DOHH2 (cell line): ENCODE measurements at regions not wholly inside any gene's neighbourhood (a gene's known extent, or its start where the extent isn't known, plus 50 kb on each side); places are given as distances from the start of the nearest gene placed in this dataset.

Source experiments
- H3F3A ChIP-seq: fragments of 200-600 bp; sonication (generic), shearing (Covaris generic); 2 replicates; pipeline ENCODE4 v1.6.0; 2016; ENCODE audit warnings: antibody characterized with exemption, mild to moderate bottlenecking; ENCODE audit not compliant: control insufficient read depth, insufficient read depth
- H3K27ac ChIP-seq: fragments of 200-600 bp; sonication (generic); 2 replicates; pipeline ENCODE4 v1.5.1; 2014; ENCODE audit warnings: low read depth, mild to moderate bottlenecking, low read length, moderate library complexity
- H3K27me3 ChIP-seq: fragments of 200-600 bp; sonication (generic); 2 replicates; pipeline ENCODE4 v1.6.1; 2014; ENCODE audit warnings: mild to moderate bottlenecking, low read length, mixed read lengths; ENCODE audit not compliant: control insufficient read depth
- H3K36me3 ChIP-seq: fragments of 200-600 bp; sonication (generic); 2 replicates; pipeline ENCODE4 v1.6.1; 2014; ENCODE audit warnings: mild to moderate bottlenecking, low read length, moderate library complexity, mixed read lengths; ENCODE audit not compliant: control insufficient read depth
- H3K4me1 ChIP-seq: fragments of 200-600 bp; sonication (generic); 2 replicates; pipeline ENCODE4 v1.6.1; 2014; ENCODE audit warnings: mild to moderate bottlenecking, low read length, mixed read lengths; ENCODE audit not compliant: control insufficient read depth
- H3K4me2 ChIP-seq: fragments of 200-600 bp; sonication (generic); 2 replicates; pipeline ENCODE4 v1.6.0; 2014; ENCODE audit warnings: mild to moderate bottlenecking, low read length, moderate library complexity
- H3K4me3 ChIP-seq: fragments of 200-600 bp; sonication (generic); 2 replicates; pipeline ENCODE4 v1.5.1; 2014; ENCODE audit warnings: mild to moderate bottlenecking, low read length, mixed read lengths
- H3K79me2 ChIP-seq: fragments of 200-600 bp; sonication (generic); 2 replicates; pipeline ENCODE4 v1.6.1; 2014; ENCODE audit warnings: mild to moderate bottlenecking, low read length, mixed read lengths; ENCODE audit not compliant: control insufficient read depth
- H3K9me2 ChIP-seq: fragments of 200-600 bp; sonication (generic); replicated peaks from 2 replicates; pipeline ENCODE4 v1.6.1; 2014; ENCODE audit warnings: mild to moderate bottlenecking, low read length, mixed read lengths; ENCODE audit not compliant: control insufficient read depth
- H3K9me3 ChIP-seq: fragments of 200-600 bp; sonication (generic); 2 replicates; pipeline ENCODE4 v1.6.1; 2014; ENCODE audit warnings: antibody characterized with exemption, low read length, mixed read lengths; ENCODE audit not compliant: control insufficient read depth, insufficient read depth
- H4K20me1 ChIP-seq: fragments of 200-600 bp; sonication (generic); 2 replicates; pipeline ENCODE4 v1.6.0; 2014; ENCODE audit warnings: low read depth, mild to moderate bottlenecking, antibody characterized with exemption, low read length, moderate library complexity; ENCODE audit not compliant: control insufficient read depth, insufficient read depth
- CTCF ChIP-seq: fragments of 200-600 bp; sonication (generic); IDR thresholded peaks from one replicate; pipeline ENCODE4 v1.5.1; 2014; ENCODE audit warnings: antibody characterized with exemption, mild to moderate bottlenecking, low read depth, low read length; ENCODE audit not compliant: poor library complexity, severe bottlenecking
- EZH2phosphoT487 ChIP-seq: fragments of 200-600 bp; sonication (generic); IDR thresholded peaks from 2 replicates; pipeline ENCODE4 v1.6.1; 2017; ENCODE audit warnings: borderline replicate concordance, mild to moderate bottlenecking, antibody characterized with exemption, low read length, moderate library complexity, mixed read lengths

DNA sequence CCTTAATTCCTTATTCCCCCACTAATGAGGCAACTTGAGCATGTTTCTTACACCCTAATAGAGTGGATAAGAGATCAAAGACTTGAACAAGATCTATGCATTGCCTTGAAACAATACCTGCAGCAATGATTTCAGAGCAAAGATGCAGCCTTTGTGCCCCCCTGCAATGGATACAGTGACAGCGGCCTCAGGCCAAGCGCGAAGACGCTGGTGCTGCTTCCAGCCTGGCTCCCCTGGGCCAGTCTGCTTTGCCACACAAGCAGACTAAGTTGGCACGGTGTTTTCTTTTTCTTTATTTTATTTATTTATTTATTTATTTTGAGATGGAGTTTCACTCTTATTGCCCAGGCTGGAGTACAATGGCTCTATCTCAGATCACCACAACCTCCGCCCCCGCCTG is 179.8 kb upstream of the S1PR3 start:
- no peaks in the 10 kb centered on the region for H3K4me1 ChIP-seq
- TF ChIP-seq CTCF (no peak), EZH2phosphoT487 (no peak)
- no peaks in the 10 kb centered on the region for H3K27me3 ChIP-seq
- H3F3A ChIP-seq, result no peaks in the 10 kb centered on the region
- H3K36me3 ChIP-seq, result no peaks in the 10 kb centered on the region
- no peak overlapping the region for H3K27ac ChIP-seq
- no peak overlapping the region for H3K4me3 ChIP-seq
- H3K79me2 ChIP-seq, result no peaks in the 10 kb centered on the region
- H3K9me3 ChIP-seq, result no peaks in the 10 kb centered on the region
- H3K9me2 ChIP-seq, result no peaks in the 10 kb centered on the region
- no peaks in the 10 kb centered on the region for H4K20me1 ChIP-seq
- H3K4me2 ChIP-seq, result no peak overlapping the region

DNA sequence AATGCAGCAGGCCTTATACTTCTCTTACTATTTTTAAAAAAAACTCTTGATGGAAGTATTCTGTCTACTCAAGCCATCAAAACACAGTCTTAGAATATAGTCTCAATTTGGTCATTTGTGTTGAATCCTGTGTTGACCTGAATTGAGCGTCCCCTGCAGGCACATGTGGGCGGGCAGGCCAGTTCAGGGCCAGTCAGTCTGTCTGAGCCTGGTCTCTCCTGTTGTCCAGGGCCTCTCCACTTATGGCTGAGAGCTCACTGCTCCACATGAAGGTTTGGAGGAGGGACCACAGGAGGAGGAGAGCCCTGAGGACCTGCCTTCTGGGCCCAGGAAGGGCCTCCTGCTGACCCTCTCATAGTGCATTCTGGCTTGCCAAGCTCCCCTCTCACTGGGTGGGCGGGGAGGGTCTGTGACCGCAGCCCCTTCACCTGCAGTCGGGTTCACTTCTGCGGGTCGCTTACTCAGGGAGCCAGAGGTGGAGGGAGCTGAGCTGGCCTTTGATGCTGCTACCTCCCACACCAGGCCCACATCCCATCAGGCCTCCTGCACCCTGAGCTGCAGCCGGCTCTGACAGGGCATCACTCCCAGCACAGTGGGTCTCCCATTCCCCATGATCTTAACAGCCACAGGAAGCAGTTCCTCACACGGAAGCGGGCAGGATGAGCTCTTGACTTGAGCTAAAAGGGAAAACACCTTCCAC is 178.2 kb upstream of the S1PR3 start:
- no peaks in the 10 kb centered on the region for H3K27me3 ChIP-seq
- H3K36me3 ChIP-seq, result no peaks in the 10 kb centered on the region
- no peak overlapping the region for H3K27ac ChIP-seq
- no peaks in the 10 kb centered on the region for H3K79me2 ChIP-seq
- H3K4me2 ChIP-seq, result no peak overlapping the region
- H3K4me3 ChIP-seq, result no peak overlapping the region
- no peaks in the 10 kb centered on the region for H3K9me2 ChIP-seq
- no peaks in the 10 kb centered on the region for H4K20me1 ChIP-seq
- TF ChIP-seq EZH2phosphoT487 (no peak), CTCF (no peak)
- H3K4me1 ChIP-seq, result no peaks in the 10 kb centered on the region
- no peaks in the 10 kb centered on the region for H3K9me3 ChIP-seq
- no peaks in the 10 kb centered on the region for H3F3A ChIP-seq

- no peaks in the 10 kb centered on the region for H3K4me1 ChIP-seq
- no peak overlapping the region for H3K4me2 ChIP-seq
- no peaks in the 10 kb centered on the region for H3K79me2 ChIP-seq
- H4K20me1 ChIP-seq, result no peaks in the 10 kb centered on the region
- H3F3A ChIP-seq, result no peaks in the 10 kb centered on the region
- TF ChIP-seq CTCF, result no peak
- no peak for TF ChIP-seq EZH2phosphoT487
- H3K27ac ChIP-seq, result no peak overlapping the region
- no peaks in the 10 kb centered on the region for H3K9me2 ChIP-seq
- H3K27me3 ChIP-seq, result no peaks in the 10 kb centered on the region
- H3K4me3 ChIP-seq, result no peak overlapping the region
- no peaks in the 10 kb centered on the region for H3K36me3 ChIP-seq
- H3K9me3 ChIP-seq, result no peaks in the 10 kb centered on the region
Measured at GRCh38 chr9:88813638-88814209, 177.5 kb upstream of the S1PR3 start.
